ENCODE measurements at regions not wholly inside any gene's neighbourhood (a gene's known extent, or its start where the extent isn't known, plus 50 kb on each side); places are given as distances from the start of the nearest gene placed in this dataset.
"Not testable (repeated sequence)": the region's sequence is repeated elsewhere in the genome, so short reads cannot be mapped to it uniquely, and the experiment has no call there.

DNA sequence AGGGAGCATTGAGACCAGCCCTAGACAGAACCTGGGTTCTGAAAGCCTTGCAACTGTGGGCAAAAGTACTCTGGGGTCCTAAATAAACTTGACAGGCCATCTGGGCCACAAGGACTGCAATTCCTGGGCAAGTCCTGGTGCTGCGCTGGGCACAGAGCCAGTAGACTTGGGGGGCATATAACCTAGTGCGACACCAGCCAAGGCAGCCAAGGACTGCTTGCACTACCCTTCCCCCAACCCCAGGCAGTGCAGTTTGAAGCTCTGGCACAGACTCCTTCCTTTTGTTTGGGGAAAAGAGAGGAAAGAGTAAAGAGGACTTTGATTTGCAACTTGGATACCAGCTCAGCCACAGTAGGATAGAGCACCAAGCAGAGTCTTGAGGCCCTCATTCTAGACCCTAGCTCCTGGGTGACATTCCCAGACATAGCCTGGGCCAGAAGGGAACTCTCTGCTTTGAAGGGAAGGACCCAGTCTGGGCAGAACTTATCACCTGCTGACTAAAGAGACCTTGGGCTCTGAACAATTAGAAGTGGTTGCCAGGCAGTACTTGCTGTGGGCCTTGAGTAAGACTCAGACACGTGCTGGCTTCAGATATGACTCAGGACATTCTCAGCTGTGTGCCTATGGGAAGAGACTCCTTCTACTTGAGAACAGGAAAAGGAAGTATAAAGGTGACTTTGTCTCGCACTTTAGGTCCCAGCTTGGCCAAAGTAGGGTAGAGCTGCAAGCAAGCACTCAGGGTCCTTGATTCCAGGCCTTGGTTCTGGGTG lies 522.8 kb downstream of the GLUD2 start:
- peak in 1 of 2 donors; percentile 42 for DNase-seq (ENCODE audit: low read depth in 2 of 2)
- no peak overlapping the region for H3K4me3 ChIP-seq (replicated peaks in 1 of 2; ENCODE audit: low read depth in 2 of 2, low read length in 2 of 2)
- TF ChIP-seq CTCF (IDR thresholded peaks at IDR 0.05; ENCODE audit: low read depth, low read length): no peak

- no peak overlapping the region for H3K4me3 ChIP-seq (replicated peaks in 1 of 2; ENCODE audit: low read depth in 2 of 2, low read length in 2 of 2)
- no peak for TF ChIP-seq CTCF (IDR thresholded peaks at IDR 0.05; ENCODE audit: low read depth, low read length)
- DNase-seq (ENCODE audit: low read depth in 2 of 2): no peak
Measured at GRCh38 chrX:121571333-121571732, 523.9 kb downstream of the GLUD2 start.

DNA sequence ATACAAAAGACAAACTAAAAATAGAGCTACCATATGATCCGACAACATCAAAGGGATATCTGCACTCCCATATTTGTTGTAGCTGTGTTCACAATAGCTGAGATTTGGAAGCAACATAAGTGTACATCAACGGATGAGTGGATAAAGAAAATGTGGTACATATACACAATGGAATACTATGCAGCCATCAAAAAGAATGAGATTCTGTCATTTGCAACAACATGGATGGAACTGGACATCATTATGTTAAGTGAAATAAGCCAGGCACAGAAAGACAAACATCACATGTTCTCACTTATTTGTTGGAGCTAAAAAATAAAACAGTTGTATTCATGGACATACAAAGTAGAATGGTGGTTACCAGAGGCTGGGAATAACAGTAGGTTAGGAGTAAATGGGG lies 527.0 kb downstream of the GLUD2 start:
- not testable (repeated sequence) for H3K4me3 ChIP-seq (replicated peaks in 1 of 2; ENCODE audit: low read depth in 2 of 2, low read length in 2 of 2); DNase-seq (ENCODE audit: low read depth in 2 of 2)

- no peak overlapping the region for H3K4me3 ChIP-seq (replicated peaks in 1 of 2; ENCODE audit: low read depth in 2 of 2, low read length in 2 of 2)
- peak; percentile 49 to 51 for DNase-seq (ENCODE audit: low read depth in 2 of 2)
- TF ChIP-seq CTCF (IDR thresholded peaks at IDR 0.05; ENCODE audit: low read depth, low read length): peak; percentile 17
Measured at GRCh38 chrX:121579016-121579760, 531.8 kb downstream of the GLUD2 start.

GRCh38 chrX:121581885-121582284 lies 534.5 kb downstream of the GLUD2 start:
- TF ChIP-seq CTCF (IDR thresholded peaks at IDR 0.05; ENCODE audit: low read depth, low read length): no peak
- DNase-seq (ENCODE audit: low read depth in 2 of 2): no peak
- no peak overlapping the region for H3K4me3 ChIP-seq (replicated peaks in 1 of 2; ENCODE audit: low read depth in 2 of 2, low read length in 2 of 2)

DNA sequence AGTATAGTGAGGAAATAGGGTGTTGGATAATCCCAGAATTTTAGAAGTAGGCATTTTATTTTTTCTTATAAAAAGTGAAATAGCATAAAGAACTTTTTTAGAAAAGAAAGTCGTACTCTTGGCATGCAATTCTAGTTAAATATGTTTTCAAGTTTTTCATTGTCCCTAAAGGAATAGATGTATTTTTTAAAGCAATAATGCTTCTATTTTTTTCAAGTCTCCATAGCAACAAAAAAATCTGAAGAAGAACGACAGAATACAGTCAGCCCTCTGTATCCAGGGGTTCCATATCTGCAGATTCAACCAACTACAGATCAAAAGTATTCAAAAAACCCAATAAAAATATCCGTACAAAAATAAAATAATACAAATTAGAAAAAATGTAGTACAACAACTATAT lies 538.2 kb downstream of the GLUD2 start:
- no peak for DNase-seq (ENCODE audit: low read depth in 2 of 2)
- no peak for TF ChIP-seq CTCF (IDR thresholded peaks at IDR 0.05; ENCODE audit: low read depth, low read length)
- no peak overlapping the region for H3K4me3 ChIP-seq (replicated peaks in 1 of 2; ENCODE audit: low read depth in 2 of 2, low read length in 2 of 2)

DNA sequence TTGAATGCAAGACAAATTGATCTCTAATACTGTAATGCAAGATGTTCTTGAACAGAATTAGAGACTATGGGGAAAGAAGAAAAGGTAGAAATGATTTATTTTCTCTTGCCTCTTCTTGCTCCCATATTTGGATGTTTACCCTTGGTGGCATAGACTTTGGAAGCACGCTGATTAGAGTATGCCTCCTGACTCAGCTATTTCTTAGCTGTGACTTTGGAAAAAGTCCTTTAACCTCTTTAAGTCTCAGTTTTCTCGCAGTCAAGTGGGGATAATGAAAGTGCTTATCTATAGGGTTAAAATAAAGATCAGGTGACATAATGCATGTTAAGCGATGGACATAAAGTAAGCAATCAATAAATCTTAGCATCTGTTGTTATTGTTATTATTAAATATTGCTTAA lies 545.5 kb downstream of the GLUD2 start:
- no peak overlapping the region for H3K4me3 ChIP-seq (replicated peaks in 1 of 2; ENCODE audit: low read depth in 2 of 2, low read length in 2 of 2)
- TF ChIP-seq CTCF (IDR thresholded peaks at IDR 0.05; ENCODE audit: low read depth, low read length): no peak
- DNase-seq (ENCODE audit: low read depth in 2 of 2): no peak
